ENCODE measurements at regions not wholly inside any gene's neighbourhood (a gene's known extent, or its start where the extent isn't known, plus 50 kb on each side); places are given as distances from the start of the nearest gene placed in this dataset.

GRCh38 chr14:62307844-62308243 is 545.6 kb downstream of the SNAPC1 start:
- DNase-seq = no peak

- DNase-seq = no peak
Observed at GRCh38 chr14:62308316-62308715, 546.1 kb downstream of the SNAPC1 start.

- no peak for DNase-seq
Observed at GRCh38 chr14:62308891-62309290, 546.7 kb downstream of the SNAPC1 start.

- no peak for DNase-seq
Observed at GRCh38 chr14:62313212-62313611, 551.0 kb downstream of the SNAPC1 start.

GRCh38 chr14:62314221-62314620 is 552.0 kb downstream of the SNAPC1 start:
- DNase-seq = no peak

GRCh38 chr14:62314871-62315270 is 552.7 kb downstream of the SNAPC1 start:
- no peak for DNase-seq

- DNase-seq = no peak
Observed at GRCh38 chr14:62315631-62316030, 553.4 kb downstream of the SNAPC1 start.

GRCh38 chr14:62322216-62322615 is 560.0 kb downstream of the SNAPC1 start:
- DNase-seq = no peak

GRCh38 chr14:62329427-62329826 is 567.2 kb downstream of the SNAPC1 start:
- DNase-seq = no peak

- no peak for DNase-seq
Observed at GRCh38 chr14:62347562-62348011, 585.4 kb downstream of the SNAPC1 start.

GRCh38 chr14:62357362-62357761 is 595.1 kb downstream of the SNAPC1 start:
- DNase-seq = no peak

- no peak for DNase-seq
Observed at GRCh38 chr14:62364161-62364560, 601.9 kb downstream of the SNAPC1 start.

GRCh38 chr14:62364800-62365280 is 602.6 kb downstream of the SNAPC1 start:
- DNase-seq = no peak

GRCh38 chr14:62369919-62370560 is 607.8 kb downstream of the SNAPC1 start:
- DNase-seq = no peak

GRCh38 chr14:62373944-62374343 is 611.7 kb downstream of the SNAPC1 start:
- no peak for DNase-seq

GRCh38 chr14:62378057-62378456 is 615.8 kb downstream of the SNAPC1 start:
- DNase-seq = no peak

- no peak for DNase-seq
Observed at GRCh38 chr14:62381311-62382070, 619.3 kb downstream of the SNAPC1 start.

- DNase-seq = no peak
Observed at GRCh38 chr14:62409169-62409568, 636.1 kb downstream of the KCNH5 start.

GRCh38 chr14:62409626-62410300 is 635.5 kb downstream of the KCNH5 start:
- DNase-seq = no peak

- DNase-seq = no peak
Observed at GRCh38 chr14:62420847-62421246, 624.4 kb downstream of the KCNH5 start.

- DNase-seq = no peak
Observed at GRCh38 chr14:62428429-62429203, 616.6 kb downstream of the KCNH5 start.

GRCh38 chr14:62429683-62430082 is 615.6 kb downstream of the KCNH5 start:
- no peak for DNase-seq

GRCh38 chr14:62431496-62431895 is 613.8 kb downstream of the KCNH5 start:
- no peak for DNase-seq

All from DMS79 (cell line).